MCF 10A (cell line): ENCODE measurements at regions not wholly inside any gene's neighbourhood (a gene's known extent, or its start where the extent isn't known, plus 50 kb on each side); places are given as distances from the start of the nearest gene placed in this dataset.
"Not testable (repeated sequence)": the region's sequence is repeated elsewhere in the genome, so short reads cannot be mapped to it uniquely, and the experiment has no call there.

Experiments
- BruUV-seq: library from RNA; stranded (reverse); fragments of 400-500 nt; replicated peaks from 2 replicates; lab custom pipeline; 2021; lab: Mats Ljungman, UMichigan
- CTCF ChIA-PET: fragments of 300-600 bp; sonication (Branson Sonifier 250); formaldehyde crosslinking; extraction: SDS; loops from one replicate; lab custom pipeline; 2021; ENCODE audit warnings: antibody characterized with exemption, inconsistent platforms; lab: Yijun Ruan, JAX
- POLR2A ChIA-PET: fragments of 300-600, 350-650 bp; sonication (Branson Sonifier 250); formaldehyde crosslinking; extraction: SDS; loops from one replicate; lab custom pipeline; 2020; ENCODE audit warnings: antibody characterized with exemption, inconsistent platforms; lab: Yijun Ruan, JAX
- DNase-seq: peaks from one replicate; pipeline ENCODE4 v3.0.0-alpha.2; 2018; ENCODE audit not compliant: unreplicated experiment
- H3K27ac Mint-ChIP-seq: one replicate; pipeline ENCODE4 v1.8.0; 2022; ENCODE audit warnings: mild to moderate bottlenecking, low read depth, mixed read lengths; ENCODE audit not compliant: unreplicated experiment
- H3K27me3 Mint-ChIP-seq: one replicate; pipeline ENCODE4 v1.8.0; 2022; ENCODE audit warnings: mixed read lengths; ENCODE audit not compliant: insufficient read depth, unreplicated experiment
- H3K36me3 Mint-ChIP-seq: one replicate; pipeline ENCODE4 v1.8.0; 2022; ENCODE audit warnings: mild to moderate bottlenecking, moderate library complexity, mixed read lengths; ENCODE audit not compliant: insufficient read depth, unreplicated experiment
- H3K4me1 Mint-ChIP-seq: one replicate; pipeline ENCODE4 v1.8.0; 2022; ENCODE audit warnings: mixed read lengths; ENCODE audit not compliant: insufficient read depth, unreplicated experiment
- H3K4me3 Mint-ChIP-seq: one replicate; pipeline ENCODE4 v1.8.0; 2022; ENCODE audit warnings: mild to moderate bottlenecking, moderate library complexity, mixed read lengths; ENCODE audit not compliant: unreplicated experiment
- H3K9me3 Mint-ChIP-seq: one replicate; pipeline ENCODE4 v1.8.0; 2022; ENCODE audit warnings: mixed read lengths; ENCODE audit not compliant: unreplicated experiment
- CTCF ChIP-seq: fragments of 200-600 bp; IDR thresholded peaks from one replicate; pipeline ENCODE4 v1.8.0; 2022; ENCODE audit warnings: antibody characterized with exemption, mild to moderate bottlenecking; ENCODE audit not compliant: unreplicated experiment
- intact Hi-C: fragments of 100-400 bp; cut with micrococcal nuclease; formaldehyde crosslinking; loops from 2 replicates; pipeline ENCODE4 v1.14.1; 2022

GRCh38 chr15:22262613-22263020 lies 182.3 kb downstream of the OR4M2 start:
- POLR2A ChIA-PET, result no interaction called here
- intact Hi-C loops, result no loop called here
- H3K36me3 Mint-ChIP-seq, result no peaks in the 10 kb centered on the region
- no peaks in the 10 kb centered on the region for H3K27me3 Mint-ChIP-seq
- H3K9me3 Mint-ChIP-seq, result no peaks in the 10 kb centered on the region
- DNase-seq, result peak; percentile 85
- no peak overlapping the region for H3K27ac Mint-ChIP-seq
- no peak for TF ChIP-seq CTCF
- BruUV-seq, result no TSS peak
- H3K4me1 Mint-ChIP-seq, result no peaks in the 10 kb centered on the region
- no peak overlapping the region for H3K4me3 Mint-ChIP-seq
- CTCF ChIA-PET, result interaction anchor here (1.1 to 1.3 kb wide), 2 partner anchors 37 to 1905 kb away, joined by 3 to 4 read pairs; no protein-coding TSS in a partner anchor

GRCh38 chr15:22263738-22264137 lies 183.4 kb downstream of the OR4M2 start:
- no peak for DNase-seq
- Mint-ChIP-seq H3K4me1 (no peaks in the 10 kb centered on the region), H3K36me3 (no peaks in the 10 kb centered on the region), H3K4me3 (no peak overlapping the region), H3K27ac (no peak overlapping the region), H3K9me3 (no peaks in the 10 kb centered on the region), H3K27me3 (no peaks in the 10 kb centered on the region)
- POLR2A ChIA-PET, result no interaction called here
- CTCF ChIA-PET, result interaction anchor here (0.7 to 1.3 kb wide), 4 partner anchors 39 to 1910 kb away, joined by 3 to 4 read pairs (median 4); no protein-coding TSS in a partner anchor
- intact Hi-C loops, result no loop called here
- no peak for TF ChIP-seq CTCF
- BruUV-seq, result no TSS peak

- H3K4me1 Mint-ChIP-seq, BruUV-seq, H3K36me3 Mint-ChIP-seq, H3K27me3 Mint-ChIP-seq, H3K4me3 Mint-ChIP-seq, POLR2A ChIA-PET, H3K27ac Mint-ChIP-seq, H3K9me3 Mint-ChIP-seq, intact Hi-C loops, DNase-seq: not testable (repeated sequence)
- CTCF ChIA-PET, result interaction anchor here (0.7 to 1.3 kb wide), 2 partner anchors 1857 to 1910 kb away, joined by 3 to 4 read pairs; no protein-coding TSS in a partner anchor
Measured at GRCh38 chr15:22264272-22264671, 183.9 kb downstream of the OR4M2 start.

- no peak overlapping the region for H3K4me3 Mint-ChIP-seq
- intact Hi-C loops, result no loop called here
- no peak for TF ChIP-seq CTCF
- H3K27me3 Mint-ChIP-seq, result no peaks in the 10 kb centered on the region
- no TSS peak for BruUV-seq
- ChIA-PET POLR2A (no interaction called here), CTCF (interaction anchor here (1.2 kb wide), 1 partner anchor 40 kb away, joined by 3 read pairs; no protein-coding TSS in a partner anchor)
- no peaks in the 10 kb centered on the region for H3K4me1 Mint-ChIP-seq
- DNase-seq, result no peak
- H3K9me3 Mint-ChIP-seq, result no peaks in the 10 kb centered on the region
- no peak overlapping the region for H3K27ac Mint-ChIP-seq
- H3K36me3 Mint-ChIP-seq, result no peaks in the 10 kb centered on the region
Measured at GRCh38 chr15:22265056-22265945, 185.0 kb downstream of the OR4M2 start.
